ENCODE measurements at regions not wholly inside any gene's neighbourhood (a gene's known extent, or its start where the extent isn't known, plus 50 kb on each side); places are given as distances from the start of the nearest gene placed in this dataset.
"Not testable (repeated sequence)": the region's sequence is repeated elsewhere in the genome, so short reads cannot be mapped to it uniquely, and the experiment has no call there.

- Mint-ChIP-seq H3K4me1 (peaks cover 6% of the 10 kb centered on the region), H3K4me3 (no peak overlapping the region), H3K27ac (no peak overlapping the region), H3K27me3 (ENCODE audit: low read depth) (no peaks in the 10 kb centered on the region), H3K9me3 (no peaks in the 10 kb centered on the region), H3K36me3 (ENCODE audit: low read depth) (no peaks in the 10 kb centered on the region)
- TF ChIP-seq, protein P1, sequence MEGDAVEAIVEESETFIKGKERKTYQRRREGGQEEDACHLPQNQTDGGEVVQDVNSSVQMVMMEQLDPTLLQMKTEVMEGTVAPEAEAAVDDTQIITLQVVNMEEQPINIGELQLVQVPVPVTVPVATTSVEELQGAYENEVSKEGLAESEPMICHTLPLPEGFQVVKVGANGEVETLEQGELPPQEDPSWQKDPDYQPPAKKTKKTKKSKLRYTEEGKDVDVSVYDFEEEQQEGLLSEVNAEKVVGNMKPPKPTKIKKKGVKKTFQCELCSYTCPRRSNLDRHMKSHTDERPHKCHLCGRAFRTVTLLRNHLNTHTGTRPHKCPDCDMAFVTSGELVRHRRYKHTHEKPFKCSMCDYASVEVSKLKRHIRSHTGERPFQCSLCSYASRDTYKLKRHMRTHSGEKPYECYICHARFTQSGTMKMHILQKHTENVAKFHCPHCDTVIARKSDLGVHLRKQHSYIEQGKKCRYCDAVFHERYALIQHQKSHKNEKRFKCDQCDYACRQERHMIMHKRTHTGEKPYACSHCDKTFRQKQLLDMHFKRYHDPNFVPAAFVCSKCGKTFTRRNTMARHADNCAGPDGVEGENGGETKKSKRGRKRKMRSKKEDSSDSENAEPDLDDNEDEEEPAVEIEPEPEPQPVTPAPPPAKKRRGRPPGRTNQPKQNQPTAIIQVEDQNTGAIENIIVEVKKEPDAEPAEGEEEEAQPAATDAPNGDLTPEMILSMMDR (IDR thresholded peaks at IDR 0.05; ENCODE audit: unreplicated experiment in 3 of 3): no peak
These were observed 95.6 kb upstream of the NOL4 start for GRCh38 chr18:34320267-34320666.

DNA sequence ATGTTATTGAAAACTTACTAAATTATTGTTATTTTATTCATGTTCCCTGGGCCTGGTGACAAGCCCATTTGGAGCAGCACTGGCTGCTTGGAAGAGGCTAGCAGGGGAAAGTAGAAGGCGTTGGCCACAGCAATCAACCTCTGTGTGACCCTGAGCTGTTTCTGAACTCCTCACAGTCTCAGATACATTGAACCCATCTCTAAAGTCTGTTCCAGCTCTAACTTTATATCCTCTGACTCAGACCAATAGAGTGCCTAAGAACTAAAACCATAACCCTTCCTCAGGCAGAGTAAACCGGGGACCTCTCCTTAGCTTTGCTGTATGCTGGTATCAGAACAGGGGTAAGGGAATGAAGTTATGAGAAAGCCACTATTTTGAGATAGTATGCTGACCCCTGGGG, 96.4 kb upstream of the NOL4 start:
- no peaks in the 10 kb centered on the region for H3K36me3 Mint-ChIP-seq (ENCODE audit: low read depth)
- TF ChIP-seq, protein P1 (IDR thresholded peaks at IDR 0.05; ENCODE audit: unreplicated experiment in 3 of 3): no peak

GRCh38 chr18:34322365-34323289, 97.9 kb upstream of the NOL4 start:
- Mint-ChIP-seq H3K27ac (no peak overlapping the region), H3K4me3 (peak overlapping the region in 2 of 3 experiments; percentile 50 to 52), H3K36me3 (ENCODE audit: low read depth) (no peaks in the 10 kb centered on the region), H3K4me1 (peaks cover 6% of the 10 kb centered on the region), H3K27me3 (ENCODE audit: low read depth) (no peaks in the 10 kb centered on the region), H3K9me3 (peaks cover 6% of the 10 kb centered on the region)
- TF ChIP-seq, protein P1 (IDR thresholded peaks at IDR 0.05; ENCODE audit: unreplicated experiment in 3 of 3): peak; percentile 84 to 89 (median 85)

More for the DNA sequence above, 96.4 kb upstream of the NOL4 start:
- Mint-ChIP-seq H3K9me3 (no peaks in the 10 kb centered on the region), H3K4me1 (peaks cover 6% of the 10 kb centered on the region), H3K27ac (no peak overlapping the region), H3K27me3 (ENCODE audit: low read depth) (no peaks in the 10 kb centered on the region), H3K4me3 (no peak overlapping the region)

GRCh38 chr18:34329840-34330239, 105.1 kb upstream of the NOL4 start:
- H3K27me3 Mint-ChIP-seq (ENCODE audit: low read depth): no peaks in the 10 kb centered on the region
- H3K9me3 Mint-ChIP-seq: peaks cover 12% of the 10 kb centered on the region
- TF ChIP-seq, protein P1 (IDR thresholded peaks at IDR 0.05; ENCODE audit: unreplicated experiment in 3 of 3): no peak
- H3K4me3 Mint-ChIP-seq: no peak overlapping the region
- H3K36me3 Mint-ChIP-seq (ENCODE audit: low read depth): no peaks in the 10 kb centered on the region
- no peak overlapping the region for H3K27ac Mint-ChIP-seq
- no peaks in the 10 kb centered on the region for H3K4me1 Mint-ChIP-seq

- Mint-ChIP-seq H3K9me3 (peaks cover 12% of the 10 kb centered on the region), H3K4me1 (no peaks in the 10 kb centered on the region), H3K27me3 (ENCODE audit: low read depth) (no peaks in the 10 kb centered on the region), H3K36me3 (ENCODE audit: low read depth) (no peaks in the 10 kb centered on the region), H3K4me3 (no peak overlapping the region), H3K27ac (no peak overlapping the region)
- TF ChIP-seq, protein P1 (IDR thresholded peaks at IDR 0.05; ENCODE audit: unreplicated experiment in 3 of 3): no peak
These were observed 105.6 kb upstream of the NOL4 start for GRCh38 chr18:34330308-34330707.

GRCh38 chr18:34330907-34331306, 106.2 kb upstream of the NOL4 start:
- peaks cover 12% of the 10 kb centered on the region for H3K9me3 Mint-ChIP-seq
- H3K27ac Mint-ChIP-seq; H3K36me3 Mint-ChIP-seq (ENCODE audit: low read depth); H3K4me1 Mint-ChIP-seq; H3K27me3 Mint-ChIP-seq (ENCODE audit: low read depth): not testable (repeated sequence)
- H3K4me3 Mint-ChIP-seq: peak overlapping the region in 1 of 3 experiments; percentile 48

DNA sequence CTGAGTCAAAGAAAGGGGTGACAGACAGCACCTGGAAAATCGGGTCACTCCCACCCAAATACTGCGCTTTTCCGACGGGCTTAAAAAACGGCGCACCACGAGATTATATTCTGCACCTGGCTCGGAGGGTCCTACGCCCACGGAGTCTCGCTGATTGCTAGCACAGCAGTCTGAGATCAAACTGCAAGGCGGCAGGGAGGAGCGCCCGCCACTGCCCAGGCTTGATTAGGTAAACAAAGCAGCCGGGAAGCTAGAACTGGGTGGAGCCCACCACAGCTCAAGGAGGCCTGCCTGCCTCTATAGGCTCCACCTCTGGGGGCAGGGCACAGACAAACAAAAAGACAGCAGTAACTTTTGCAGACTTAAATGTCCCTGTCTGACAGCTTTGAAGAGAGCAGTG, 106.6 kb upstream of the NOL4 start:
- H3K36me3 Mint-ChIP-seq (ENCODE audit: low read depth); H3K4me1 Mint-ChIP-seq; H3K27me3 Mint-ChIP-seq (ENCODE audit: low read depth); H3K27ac Mint-ChIP-seq; H3K4me3 Mint-ChIP-seq: not testable (repeated sequence)
- peaks cover 11% of the 10 kb centered on the region for H3K9me3 Mint-ChIP-seq

Data from nephron (organoid).